Astrocyte (in vitro differentiated cells and primary cell): ENCODE measurements at regions not wholly inside any gene's neighbourhood (a gene's known extent, or its start where the extent isn't known, plus 50 kb on each side); places are given as distances from the start of the nearest gene placed in this dataset.

ENCODE experiments used
- DNase-seq: peaks from one replicate; pipeline ENCODE4 v3.0.0-alpha.2; 2010; ENCODE audit warnings: low read depth
- FAIRE-seq: peaks from 2 replicates; lab custom pipeline; 2011; peaks lifted over from hg19 to GRCh38; lab: Jason Lieb, UNC
- H2AFZ ChIP-seq: 2 replicates; pipeline ENCODE4 v1.6.0; 2012; ENCODE audit warnings: low read depth, low read length, inconsistent platforms
- H3K27ac ChIP-seq: 2 replicates; pipeline ENCODE4 v1.5.1; 2011; ENCODE audit warnings: low read depth, low read length, inconsistent platforms
- H3K27me3 ChIP-seq: 2 replicates; pipeline ENCODE4 v1.6.0; 2011; ENCODE audit warnings: low read length, inconsistent platforms; ENCODE audit not compliant: insufficient read depth
- H3K36me3 ChIP-seq: 2 replicates; pipeline ENCODE4 v1.5.1; 2011; ENCODE audit warnings: low read length, inconsistent platforms; ENCODE audit not compliant: insufficient read depth
- H3K4me1 ChIP-seq: 2 replicates; pipeline ENCODE4 v1.5.1; 2011; ENCODE audit warnings: low read length, inconsistent platforms; ENCODE audit not compliant: insufficient read depth
- H3K4me2 ChIP-seq: 2 replicates; pipeline ENCODE4 v1.6.0; 2012; ENCODE audit warnings: low read length, inconsistent platforms
- H3K4me3 ChIP-seq: 2 replicates; pipeline ENCODE4 v1.5.1; 2011; ENCODE audit warnings: low read depth, mild to moderate bottlenecking, low read length, inconsistent platforms; ENCODE audit not compliant: insufficient read depth
- H3K79me2 ChIP-seq: 2 replicates; pipeline ENCODE4 v1.6.0; 2012; ENCODE audit warnings: mild to moderate bottlenecking, low read length, inconsistent platforms; ENCODE audit not compliant: insufficient read depth
- H3K9ac ChIP-seq: 2 replicates; pipeline ENCODE4 v1.6.0; 2012; ENCODE audit warnings: mild to moderate bottlenecking, low read length, inconsistent platforms
- H3K9me3 ChIP-seq: 2 replicates; pipeline ENCODE4 v1.5.1; 2012; ENCODE audit warnings: low read depth, mild to moderate bottlenecking, low read length, inconsistent platforms; ENCODE audit not compliant: insufficient read depth
- H4K20me1 ChIP-seq: 2 replicates; pipeline ENCODE4 v1.6.0; 2012; ENCODE audit warnings: low read length, inconsistent platforms; ENCODE audit not compliant: insufficient read depth
- H3K27ac Mint-ChIP-seq: one replicate; pipeline ENCODE4 v1.8.0; 2021; ENCODE audit warnings: mild to moderate bottlenecking, mixed read lengths; ENCODE audit not compliant: unreplicated experiment
- H3K27me3 Mint-ChIP-seq: one replicate; pipeline ENCODE4 v1.8.0; 2021; ENCODE audit warnings: low read depth, mixed read lengths; ENCODE audit not compliant: unreplicated experiment
- H3K36me3 Mint-ChIP-seq: one replicate; pipeline ENCODE4 v1.8.0; 2021; ENCODE audit warnings: low read depth, mixed read lengths; ENCODE audit not compliant: unreplicated experiment
- H3K4me1 Mint-ChIP-seq: one replicate; pipeline ENCODE4 v1.8.0; 2021; ENCODE audit warnings: low read depth, mixed read lengths; ENCODE audit not compliant: unreplicated experiment
- H3K4me3 Mint-ChIP-seq: one replicate; pipeline ENCODE4 v1.8.0; 2021; ENCODE audit warnings: mild to moderate bottlenecking, moderate library complexity, mixed read lengths; ENCODE audit not compliant: unreplicated experiment
- H3K9me3 Mint-ChIP-seq: one replicate; pipeline ENCODE4 v1.8.0; 2021; ENCODE audit warnings: mild to moderate bottlenecking, mixed read lengths; ENCODE audit not compliant: unreplicated experiment
- CTCF ChIP-seq: IDR thresholded peaks from 2 replicates; pipeline ENCODE4 v1.5.1; 2011; ENCODE audit warnings: low read depth, mild to moderate bottlenecking, inconsistent platforms, low read length, moderate library complexity; ENCODE audit not compliant: insufficient read depth
- EZH2 ChIP-seq: IDR thresholded peaks from 2 replicates; pipeline ENCODE4 v1.6.1; 2012; ENCODE audit warnings: mild to moderate bottlenecking, low read length, inconsistent platforms; ENCODE audit not compliant: insufficient read depth

GRCh38 chr18:5643288-5643687 lies 99.5 kb upstream of the EPB41L3 start:
- no peaks in the 10 kb centered on the region for H3K36me3 ChIP-seq
- H3K4me1 Mint-ChIP-seq, result peaks cover 25% of the 10 kb centered on the region
- no peak overlapping the region for H3K4me2 ChIP-seq
- peaks cover 3% of the 10 kb centered on the region for H3K9me3 Mint-ChIP-seq
- TF ChIP-seq CTCF (no peak), EZH2 (no peak)
- H3K27ac Mint-ChIP-seq, result no peak overlapping the region
- H3K9ac ChIP-seq, result no peak overlapping the region
- H4K20me1 ChIP-seq, result no peaks in the 10 kb centered on the region
- H3K4me3 Mint-ChIP-seq, result no peak overlapping the region
- no peaks in the 10 kb centered on the region for H3K79me2 ChIP-seq
- no peak for DNase-seq
- no peak for FAIRE-seq
- peaks cover 10% of the 10 kb centered on the region for H3K27me3 Mint-ChIP-seq
- H3K9me3 ChIP-seq, result no peaks in the 10 kb centered on the region
- no peaks in the 10 kb centered on the region for H3K4me1 ChIP-seq
- H3K36me3 Mint-ChIP-seq, result no peaks in the 10 kb centered on the region
- no peak overlapping the region for H3K4me3 ChIP-seq
- peaks cover 5% of the 10 kb centered on the region for H3K27me3 ChIP-seq
- H2AFZ ChIP-seq, result no peak overlapping the region
- H3K27ac ChIP-seq, result no peak overlapping the region

GRCh38 chr18:5640939-5641338 lies 97.1 kb upstream of the EPB41L3 start:
- Mint-ChIP-seq H3K36me3 (no peaks in the 10 kb centered on the region), H3K4me1 (peaks cover 10% of the 10 kb centered on the region), H3K4me3 (no peak overlapping the region), H3K9me3 (peaks cover 3% of the 10 kb centered on the region), H3K27ac (no peak overlapping the region), H3K27me3 (peaks cover 17% of the 10 kb centered on the region)
- no peaks in the 10 kb centered on the region for H3K4me1 ChIP-seq
- no peaks in the 10 kb centered on the region for H3K9me3 ChIP-seq
- H4K20me1 ChIP-seq, result no peaks in the 10 kb centered on the region
- peaks cover 5% of the 10 kb centered on the region for H3K27me3 ChIP-seq
- H3K79me2 ChIP-seq, result no peaks in the 10 kb centered on the region
- no peak overlapping the region for H3K4me2 ChIP-seq
- H2AFZ ChIP-seq, result no peak overlapping the region
- no peak overlapping the region for H3K27ac ChIP-seq
- no peak for DNase-seq
- no peak overlapping the region for H3K4me3 ChIP-seq
- no peak overlapping the region for H3K9ac ChIP-seq
- FAIRE-seq, result no peak
- TF ChIP-seq EZH2, result no peak
- H3K36me3 ChIP-seq, result no peaks in the 10 kb centered on the region

- Mint-ChIP-seq H3K9me3 (no peaks in the 10 kb centered on the region), H3K4me1 (no peaks in the 10 kb centered on the region), H3K36me3 (no peaks in the 10 kb centered on the region), H3K4me3 (no peak overlapping the region), H3K27me3 (peaks cover 20% of the 10 kb centered on the region), H3K27ac (no peak overlapping the region)
- DNase-seq (no peak), FAIRE-seq (no peak)
- Histone ChIP-seq H3K36me3 (no peaks in the 10 kb centered on the region), H3K27ac (no peak overlapping the region), H4K20me1 (no peaks in the 10 kb centered on the region), H3K9ac (no peak overlapping the region), H3K4me1 (no peaks in the 10 kb centered on the region), H3K9me3 (no peaks in the 10 kb centered on the region), H2AFZ (no peak overlapping the region), H3K27me3 (peaks cover under 1% of the 10 kb centered on the region), H3K4me2 (no peak overlapping the region), H3K79me2 (no peaks in the 10 kb centered on the region), H3K4me3 (no peak overlapping the region)
- TF ChIP-seq EZH2 (no peak), CTCF (no peak)
Observed at GRCh38 chr18:5639131-5639530, 95.3 kb upstream of the EPB41L3 start.
